Esophagus squamous epithelium (tissue), 4 donors: ENCODE measurements at regions not wholly inside any gene's neighbourhood (a gene's known extent, or its start where the extent isn't known, plus 50 kb on each side); places are given as distances from the start of the nearest gene placed in this dataset.

Source experiments
- CTCF ChIP-seq, 6 experiments: fragments of 450-650 bp in 4 of 6; fragments of 200-600 bp in 2 of 6; sonication (generic) in 2 of 6; IDR thresholded peaks; one replicate each; pipeline ENCODE4 v1.5.1; 2016 to 2019; ENCODE audit warnings: antibody characterized with exemption in 6 of 6, mild to moderate bottlenecking in 4 of 6, moderate library complexity in 4 of 6
- POLR2A ChIP-seq, 4 donors: fragments of 450-650 bp; IDR thresholded peaks; one replicate each; pipeline ENCODE4 v1.6.1; 2017; ENCODE audit warnings: antibody characterized with exemption in 4 of 4, mild to moderate bottlenecking in 4 of 4, moderate library complexity in 3 of 4

- TF ChIP-seq POLR2A (IDR thresholded peaks at IDR 0.05) (peak in 3 of 4 donors; percentile 3 to 63 (median 21)), CTCF (IDR thresholded peaks at IDR 0.05) (peak; percentile 86 to 97 (median 92))
Measured at GRCh38 chr13:33542309-33543088, 256.9 kb upstream of the STARD13 start.
